Right atrium auricular region (tissue), 2 donors: ENCODE measurements at regions not wholly inside any gene's neighbourhood (a gene's known extent, or its start where the extent isn't known, plus 50 kb on each side); places are given as distances from the start of the nearest gene placed in this dataset.

Source experiments
- DNase-seq: peaks from one replicate; pipeline ENCODE4 v3.0.0-alpha.2; 2019; ENCODE audit warnings: low spot score
- H3K27ac ChIP-seq, 2 donors: fragments of 200-600 bp; sonication (generic); 1 replicate in 1 of 2; 2 replicates in 1 of 2; pipeline ENCODE4 v1.5.1; 2016 to 2019
- H3K27me3 ChIP-seq, 2 donors: fragments of 200-600 bp; sonication (generic); one replicate each; pipeline versions ENCODE4 v1.5.1 to v1.6.0; 2017 to 2019
- H3K36me3 ChIP-seq: fragments of 200-600 bp; sonication (generic); one replicate; pipeline ENCODE4 v1.5.1; 2016
- H3K4me1 ChIP-seq, 2 donors: fragments of 200-600 bp; sonication (generic); one replicate each; pipeline versions ENCODE4 v1.5.1 to v1.6.0; 2017 to 2019
- H3K4me3 ChIP-seq, 2 donors: fragments of 200-600 bp; sonication (generic); 1 replicate in 1 of 2; 2 replicates in 1 of 2; pipeline ENCODE4 v1.5.1; 2017 to 2019; ENCODE audit warnings: mild to moderate bottlenecking in 1 of 2, moderate library complexity in 1 of 2
- H3K9me3 ChIP-seq, 2 donors: fragments of 200-600 bp; sonication (generic); one replicate each; pipeline ENCODE4 v1.5.1; 2019
- TF ChIP-seq, protein P1 (sequence below), 2 donors: fragments of 200-600 bp; sonication (generic); IDR thresholded peaks; one replicate each; pipeline ENCODE4 v1.5.1; 2019; ENCODE audit warnings: antibody characterized with exemption in 2 of 2

DNA sequence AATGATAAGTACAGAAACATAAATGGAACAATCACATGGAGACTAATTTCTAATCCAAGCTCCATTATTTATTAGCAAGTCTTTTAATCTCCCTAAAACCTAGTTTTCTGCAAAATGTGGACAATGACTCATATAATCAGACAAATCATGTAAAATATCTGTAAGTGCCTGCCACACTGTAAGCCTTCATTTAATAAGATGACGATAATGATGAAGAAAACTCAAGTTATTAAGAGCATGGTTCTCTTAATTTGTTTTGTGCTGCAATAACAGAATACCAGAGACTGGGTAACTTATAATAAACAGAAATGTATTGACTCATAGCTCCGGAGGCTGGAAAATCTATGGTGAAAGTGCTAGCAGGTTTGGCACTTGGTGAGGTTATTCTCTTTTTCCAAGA lies 535.3 kb upstream of the LRFN5 start:
- no peaks in the 10 kb centered on the region for H3K36me3 ChIP-seq
- no peaks in the 10 kb centered on the region for H3K27me3 ChIP-seq
- DNase-seq = no peak
- H3K27ac ChIP-seq = no peak overlapping the region
- H3K9me3 ChIP-seq = no peaks in the 10 kb centered on the region
- H3K4me3 ChIP-seq = no peak overlapping the region
- TF ChIP-seq, protein P1, sequence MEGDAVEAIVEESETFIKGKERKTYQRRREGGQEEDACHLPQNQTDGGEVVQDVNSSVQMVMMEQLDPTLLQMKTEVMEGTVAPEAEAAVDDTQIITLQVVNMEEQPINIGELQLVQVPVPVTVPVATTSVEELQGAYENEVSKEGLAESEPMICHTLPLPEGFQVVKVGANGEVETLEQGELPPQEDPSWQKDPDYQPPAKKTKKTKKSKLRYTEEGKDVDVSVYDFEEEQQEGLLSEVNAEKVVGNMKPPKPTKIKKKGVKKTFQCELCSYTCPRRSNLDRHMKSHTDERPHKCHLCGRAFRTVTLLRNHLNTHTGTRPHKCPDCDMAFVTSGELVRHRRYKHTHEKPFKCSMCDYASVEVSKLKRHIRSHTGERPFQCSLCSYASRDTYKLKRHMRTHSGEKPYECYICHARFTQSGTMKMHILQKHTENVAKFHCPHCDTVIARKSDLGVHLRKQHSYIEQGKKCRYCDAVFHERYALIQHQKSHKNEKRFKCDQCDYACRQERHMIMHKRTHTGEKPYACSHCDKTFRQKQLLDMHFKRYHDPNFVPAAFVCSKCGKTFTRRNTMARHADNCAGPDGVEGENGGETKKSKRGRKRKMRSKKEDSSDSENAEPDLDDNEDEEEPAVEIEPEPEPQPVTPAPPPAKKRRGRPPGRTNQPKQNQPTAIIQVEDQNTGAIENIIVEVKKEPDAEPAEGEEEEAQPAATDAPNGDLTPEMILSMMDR (IDR thresholded peaks at IDR 0.05) = no peak
- no peaks in the 10 kb centered on the region for H3K4me1 ChIP-seq

DNA sequence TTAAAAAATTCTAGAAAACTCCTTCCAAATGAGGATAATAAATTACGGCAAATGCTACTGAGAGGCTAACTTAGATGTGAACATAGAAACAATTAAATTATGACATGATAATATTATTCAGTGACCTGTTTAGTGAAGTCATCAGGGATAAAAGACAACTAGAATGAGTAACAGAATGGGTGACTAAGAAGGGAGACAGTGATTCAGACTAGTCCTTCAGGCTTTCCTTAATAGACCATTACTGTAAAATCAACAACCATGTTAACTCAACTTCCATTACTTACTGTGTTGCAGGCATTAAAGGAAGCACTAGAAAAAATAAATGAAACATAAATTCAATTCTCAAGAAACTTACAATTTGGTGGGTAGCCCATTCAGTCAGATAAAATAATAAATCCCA lies 543.9 kb upstream of the LRFN5 start:
- H3K9me3 ChIP-seq = no peaks in the 10 kb centered on the region
- TF ChIP-seq, protein P1 (IDR thresholded peaks at IDR 0.05) = no peak
- no peak overlapping the region for H3K27ac ChIP-seq
- no peaks in the 10 kb centered on the region for H3K36me3 ChIP-seq
- no peaks in the 10 kb centered on the region for H3K27me3 ChIP-seq
- H3K4me3 ChIP-seq = no peak overlapping the region
- DNase-seq = no peak
- H3K4me1 ChIP-seq = no peaks in the 10 kb centered on the region

DNA sequence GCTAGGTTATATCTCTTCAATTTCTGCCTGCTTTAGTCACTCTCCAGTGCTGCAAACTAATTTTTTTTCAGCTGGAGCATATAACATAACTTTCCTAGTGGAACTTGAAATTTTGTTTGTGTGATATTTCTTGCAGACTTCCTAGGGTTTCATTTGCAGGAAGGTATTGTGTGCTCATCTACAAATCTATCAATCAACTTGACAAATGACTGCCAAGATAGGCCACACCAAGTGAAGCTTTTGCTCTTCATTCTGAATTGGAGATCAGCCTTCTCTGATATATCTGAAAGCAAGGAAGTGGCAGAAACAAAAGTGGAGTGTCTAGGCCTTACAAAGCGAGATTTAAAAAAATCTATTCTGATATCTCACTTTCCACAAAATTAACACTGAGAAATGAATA lies 551.1 kb upstream of the LRFN5 start:
- Histone ChIP-seq H3K27me3 (no peaks in the 10 kb centered on the region), H3K36me3 (no peaks in the 10 kb centered on the region), H3K9me3 (no peaks in the 10 kb centered on the region), H3K27ac (no peak overlapping the region), H3K4me1 (no peaks in the 10 kb centered on the region), H3K4me3 (no peak overlapping the region)
- TF ChIP-seq, protein P1 (IDR thresholded peaks at IDR 0.05) = no peak
- DNase-seq = no peak

DNA sequence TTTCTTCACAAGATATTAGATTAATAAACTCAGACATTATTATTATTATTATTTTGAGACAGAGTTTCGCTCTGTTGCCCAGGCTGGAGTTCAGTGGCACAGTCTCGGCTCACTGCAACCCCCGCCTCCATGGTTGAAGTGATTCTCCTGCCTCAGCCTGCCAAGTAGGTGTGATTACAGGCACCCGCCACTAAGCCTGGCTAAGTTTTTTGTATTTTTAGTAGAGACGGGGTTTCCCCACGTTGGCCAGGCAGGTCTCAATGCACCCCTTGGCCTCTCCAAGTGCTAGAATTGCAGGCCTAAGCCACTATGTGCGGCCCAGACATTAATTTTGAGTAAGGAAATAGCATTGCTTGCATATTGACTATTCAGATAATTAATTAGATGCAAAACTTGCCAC lies 554.9 kb upstream of the LRFN5 start:
- no peak for DNase-seq
- no peak overlapping the region for H3K4me3 ChIP-seq
- no peaks in the 10 kb centered on the region for H3K27me3 ChIP-seq
- no peaks in the 10 kb centered on the region for H3K36me3 ChIP-seq
- no peak overlapping the region for H3K27ac ChIP-seq
- no peaks in the 10 kb centered on the region for H3K4me1 ChIP-seq
- TF ChIP-seq, protein P1 (IDR thresholded peaks at IDR 0.05) = no peak
- no peaks in the 10 kb centered on the region for H3K9me3 ChIP-seq

DNA sequence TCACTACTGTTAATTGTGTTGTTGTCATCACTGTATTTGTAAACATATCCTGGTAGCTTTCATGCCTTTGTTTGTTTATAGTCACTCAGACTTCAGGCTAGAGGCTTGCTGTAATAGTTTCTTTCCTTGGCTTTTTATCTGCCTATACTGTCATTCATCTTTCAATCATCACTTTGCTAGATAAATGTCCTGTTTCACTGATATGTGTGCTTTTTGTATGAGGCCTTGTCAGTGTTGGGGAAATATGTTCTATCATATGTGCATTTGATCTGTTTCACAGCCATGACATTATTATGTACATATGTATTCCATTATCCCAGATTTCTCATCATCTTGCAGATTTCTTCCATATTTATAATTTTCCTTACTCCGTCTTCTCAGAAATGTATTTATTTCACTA lies 558.9 kb upstream of the LRFN5 start:
- H3K27ac ChIP-seq = no peak overlapping the region
- H3K27me3 ChIP-seq = no peaks in the 10 kb centered on the region
- no peaks in the 10 kb centered on the region for H3K4me1 ChIP-seq

DNA sequence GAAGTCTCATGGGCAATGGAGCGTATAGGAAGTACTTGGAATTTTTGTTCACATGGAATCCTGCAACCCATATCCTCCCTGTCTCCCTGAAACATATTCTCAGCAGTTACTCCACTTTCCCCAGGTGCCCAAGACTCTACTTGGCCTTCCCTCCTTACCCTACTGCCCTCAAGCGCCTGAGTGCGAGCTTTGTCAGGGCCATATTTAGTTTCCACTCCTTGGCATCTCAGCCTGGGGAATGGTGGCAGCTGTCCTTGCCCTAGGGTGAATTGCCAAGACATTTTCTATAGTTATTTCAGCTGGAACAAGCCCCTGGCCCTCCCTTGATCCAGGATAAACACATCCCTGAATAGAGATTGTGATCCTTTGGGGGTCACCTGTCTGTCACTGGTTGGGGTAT lies 569.3 kb upstream of the LRFN5 start:
- TF ChIP-seq, protein P1 (IDR thresholded peaks at IDR 0.05) = no peak

More for the DNA sequence above, 558.9 kb upstream of the LRFN5 start:
- Histone ChIP-seq H3K36me3 (no peaks in the 10 kb centered on the region), H3K9me3 (no peaks in the 10 kb centered on the region), H3K4me3 (no peak overlapping the region)
- TF ChIP-seq, protein P1 (IDR thresholded peaks at IDR 0.05) = no peak
- no peak for DNase-seq

More for the DNA sequence above, 569.3 kb upstream of the LRFN5 start:
- peaks cover 0 to 3% of the 10 kb centered on the region in 2 donors for H3K9me3 ChIP-seq
- H3K27me3 ChIP-seq = no peaks in the 10 kb centered on the region
- no peaks in the 10 kb centered on the region for H3K36me3 ChIP-seq
- H3K27ac ChIP-seq = no peak overlapping the region
- no peaks in the 10 kb centered on the region for H3K4me1 ChIP-seq
- no peak for DNase-seq
- no peak overlapping the region for H3K4me3 ChIP-seq
